HL-60 (cell line): ENCODE measurements at regions not wholly inside any gene's neighbourhood (a gene's known extent, or its start where the extent isn't known, plus 50 kb on each side); places are given as distances from the start of the nearest gene placed in this dataset.

Experiments used
- DNase-seq, 2 experiments: peaks; one replicate each; pipeline ENCODE4 v3.0.0-alpha.2; 2010 to 2020; ENCODE audit warnings: low read depth in 1 of 2, low spot score in 1 of 2
- H3K27ac ChIP-seq: fragments of 250-450 bp; sonication (Bioruptor Pico); replicated peaks from 2 replicates; pipeline ENCODE4 v1.5.1; 2020; ENCODE audit warnings: mild to moderate bottlenecking, moderate library complexity
- H3K27me3 ChIP-seq: fragments of 250-450 bp; sonication (Bioruptor Pico); 2 replicates; pipeline ENCODE4 v1.5.1; 2021; ENCODE audit warnings: mild to moderate bottlenecking, moderate library complexity; ENCODE audit not compliant: insufficient read depth, poor library complexity, severe bottlenecking
- H3K4me3 ChIP-seq: replicated peaks from 2 replicates; pipeline ENCODE4 v1.5.1; 2011; ENCODE audit warnings: mild to moderate bottlenecking, control low read depth, low read length; ENCODE audit not compliant: insufficient read depth
- CTCF ChIP-seq: IDR thresholded peaks from one replicate; pipeline ENCODE4 v1.5.1; 2011; ENCODE audit warnings: low read length, control low read depth, inconsistent platforms; ENCODE audit not compliant: insufficient read depth
- GABPA ChIP-seq: IDR thresholded peaks from 2 replicates; pipeline ENCODE4 v1.6.1; 2012; ENCODE audit warnings: low read depth
- POLR2AphosphoS5 ChIP-seq: IDR thresholded peaks from 2 replicates; pipeline ENCODE4 v1.6.1; 2012; ENCODE audit warnings: low read depth
- REST ChIP-seq: IDR thresholded peaks from 2 replicates; pipeline ENCODE4 v1.6.1; 2012; ENCODE audit warnings: low read depth; ENCODE audit not compliant: insufficient replicate concordance
- SPI1 ChIP-seq: IDR thresholded peaks from 2 replicates; pipeline ENCODE4 v1.6.1; 2012; ENCODE audit warnings: low read depth, mild to moderate bottlenecking, borderline replicate concordance

GRCh38 chr4:152118819-152119553, 358.2 kb upstream of the GATB start:
- Histone ChIP-seq H3K27ac (no peak overlapping the region), H3K27me3 (no peaks in the 10 kb centered on the region), H3K4me3 (no peak overlapping the region)
- TF ChIP-seq REST (peak; percentile 14), GABPA (no peak), POLR2AphosphoS5 (no peak), SPI1 (no peak)
- no peak for DNase-seq

- TF ChIP-seq REST (no peak), GABPA (no peak), CTCF (no peak), POLR2AphosphoS5 (no peak), SPI1 (no peak)
- H3K27me3 ChIP-seq, result no peaks in the 10 kb centered on the region
Measured at GRCh38 chr4:152117933-152118507, 357.2 kb upstream of the GATB start.

DNA sequence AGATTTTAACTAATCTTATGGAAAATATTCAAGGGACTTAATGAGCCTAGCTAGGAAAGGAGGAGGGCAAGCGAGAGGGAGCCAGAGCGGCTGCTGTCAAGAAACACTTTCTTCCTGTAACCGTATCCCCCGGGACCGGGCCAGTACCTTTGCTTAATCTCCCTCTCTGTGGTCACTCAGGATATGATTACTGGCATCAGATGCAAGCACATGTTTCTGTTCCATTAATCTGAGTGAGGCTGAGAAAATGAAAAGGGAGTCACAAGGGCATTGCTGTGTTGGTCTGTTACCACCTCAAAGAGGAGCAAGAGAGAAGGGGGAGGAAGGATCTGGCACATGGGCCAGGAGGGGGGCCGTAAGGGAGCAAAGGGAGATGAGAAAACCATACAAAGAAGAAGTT, 356.7 kb upstream of the GATB start:
- no peak for TF ChIP-seq CTCF
- TF ChIP-seq POLR2AphosphoS5, result no peak
- TF ChIP-seq GABPA, result no peak
- no peak for TF ChIP-seq REST
- TF ChIP-seq SPI1, result no peak
- no peak overlapping the region for H3K4me3 ChIP-seq

More at GRCh38 chr4:152117933-152118507, 357.2 kb upstream of the GATB start:
- Histone ChIP-seq H3K27ac (no peak overlapping the region), H3K4me3 (no peak overlapping the region)
- DNase-seq, result no peak

More for the DNA sequence above, 356.7 kb upstream of the GATB start:
- no peaks in the 10 kb centered on the region for H3K27me3 ChIP-seq
- H3K27ac ChIP-seq, result no peak overlapping the region
- no peak for DNase-seq
